ENCODE measurements at regions not wholly inside any gene's neighbourhood (a gene's known extent, or its start where the extent isn't known, plus 50 kb on each side); places are given as distances from the start of the nearest gene placed in this dataset.
A peak's percentile ranks its signal among the peaks of the same experiment; 100 is the strongest.

GRCh38 chr7:22589641-22590201 is 89.7 kb upstream of the STEAP1B start:
- FAIRE-seq (no peak), DNase-seq (ENCODE audit: low spot score) (no peak)

DNA sequence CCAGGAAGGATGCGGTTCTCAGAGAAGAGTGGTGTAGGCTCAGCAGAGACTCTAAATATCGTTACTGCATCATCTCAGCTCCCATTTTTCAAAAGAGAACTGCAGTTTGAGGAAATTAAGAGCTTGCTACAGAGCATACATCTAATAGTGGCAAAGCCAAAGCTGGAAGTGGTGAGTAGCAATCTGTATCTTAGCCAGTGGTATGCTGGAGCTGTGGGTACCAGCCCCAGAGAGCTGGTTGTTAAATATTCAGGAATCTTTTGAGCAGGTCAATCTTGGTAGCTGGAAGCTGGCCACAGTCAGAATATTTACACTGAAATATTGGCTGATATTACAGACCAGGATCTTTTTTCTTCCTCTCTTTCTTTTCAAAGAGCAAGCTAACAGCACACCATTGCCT is 88.4 kb upstream of the STEAP1B start:
- DNase-seq (ENCODE audit: low spot score) (no peak), FAIRE-seq (no peak)

DNA sequence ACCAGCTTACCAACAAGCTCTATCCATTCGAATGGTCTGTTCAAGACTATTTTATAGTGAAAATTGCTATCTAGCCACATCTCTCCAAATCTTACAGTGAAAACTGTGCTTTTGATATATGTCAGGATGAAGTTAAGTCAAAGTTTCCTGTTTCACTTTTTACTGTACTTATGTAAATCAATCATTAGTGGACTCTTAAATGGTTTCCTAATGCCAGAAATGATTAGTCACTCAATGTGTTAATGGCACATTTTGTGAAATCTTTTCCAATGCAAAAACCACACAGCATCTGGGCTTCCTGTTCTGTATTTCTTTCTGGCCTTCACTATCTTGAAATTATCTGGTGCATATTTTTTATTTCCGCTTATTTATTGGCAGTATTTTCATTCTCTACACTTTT is 87.3 kb upstream of the STEAP1B start:
- FAIRE-seq (no peak), DNase-seq (ENCODE audit: low spot score) (no peak)

DNA sequence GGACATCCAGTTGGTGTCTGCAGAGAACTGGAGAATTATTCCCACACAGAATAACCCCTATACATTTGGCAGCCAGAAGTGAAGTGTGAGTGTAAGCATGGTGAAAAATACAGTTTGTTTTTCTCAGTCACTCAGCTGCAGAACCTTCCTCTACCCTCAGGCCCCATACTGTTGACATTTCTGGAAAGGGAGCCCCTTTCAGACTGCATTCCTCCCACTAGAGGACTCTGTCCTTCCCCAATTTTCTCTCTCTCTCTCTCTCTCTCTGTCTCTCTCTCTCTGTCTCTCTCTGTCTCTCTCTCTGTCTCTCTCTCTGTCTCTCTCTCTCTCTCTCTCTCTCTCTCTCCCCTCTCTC is 86.8 kb upstream of the STEAP1B start:
- no peak for FAIRE-seq
- no peak for DNase-seq (ENCODE audit: low spot score)

DNA sequence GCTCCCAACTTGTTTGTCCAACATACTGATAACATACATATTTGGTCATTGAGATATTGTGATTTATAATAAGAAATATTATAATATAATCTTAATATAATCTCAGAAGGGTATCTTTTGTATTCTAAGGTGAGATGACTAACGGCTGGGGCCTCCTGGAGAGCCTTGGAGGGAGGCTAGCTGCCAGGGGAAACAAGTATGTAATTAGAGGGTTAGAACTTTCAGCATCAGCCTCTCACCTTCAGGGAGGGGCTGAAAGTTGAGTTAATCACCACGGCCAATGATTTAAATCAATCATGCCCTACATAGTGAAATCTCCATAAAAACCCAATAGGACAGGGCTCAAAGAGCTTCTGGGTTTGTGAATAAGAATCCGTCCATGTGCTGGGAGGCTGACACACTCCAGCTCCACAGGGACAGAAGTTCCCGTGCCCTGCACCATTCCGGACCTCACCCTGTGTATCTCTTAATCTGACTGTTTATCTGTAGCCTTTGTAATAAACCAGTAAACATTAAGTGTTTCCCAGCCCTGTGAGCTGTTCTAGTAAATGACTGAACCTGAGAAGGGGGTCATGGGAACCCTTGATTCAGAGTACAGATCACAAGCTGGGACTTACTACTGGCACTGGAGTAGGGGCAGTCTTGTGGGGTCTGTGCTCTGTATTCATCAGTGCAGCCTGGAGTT is 86.3 kb upstream of the STEAP1B start:
- no peak for DNase-seq (ENCODE audit: low spot score)
- FAIRE-seq, result no peak

GRCh38 chr7:22584179-22584578 is 84.2 kb upstream of the STEAP1B start:
- no peak for DNase-seq (ENCODE audit: low spot score)
- no peak for FAIRE-seq

- peak; percentile 80 for FAIRE-seq
These were observed 83.1 kb upstream of the STEAP1B start for GRCh38 chr7:22582863-22583622.

DNA sequence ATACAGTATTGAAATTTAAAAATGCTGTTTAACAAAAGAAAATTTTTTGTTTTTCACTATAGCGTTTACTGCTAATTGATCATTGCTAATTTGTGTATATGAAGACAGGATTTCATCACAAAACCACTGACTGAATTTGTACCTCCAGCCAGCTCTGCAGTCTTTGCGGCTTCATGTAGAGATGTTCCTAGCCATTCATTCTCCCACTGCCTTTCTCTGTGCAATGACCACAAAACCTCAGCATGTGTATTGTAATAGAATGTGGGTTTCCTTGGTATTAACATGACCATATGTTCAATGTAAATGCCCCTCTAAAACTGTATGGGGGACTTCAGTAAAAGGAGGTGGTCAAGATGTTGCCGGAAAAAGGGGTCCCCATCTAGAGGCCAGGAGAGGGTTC is 81.1 kb upstream of the STEAP1B start:
- FAIRE-seq (no peak), DNase-seq (ENCODE audit: low spot score) (no peak)

More at GRCh38 chr7:22582863-22583622, 83.1 kb upstream of the STEAP1B start:
- peak; percentile 78 for DNase-seq (ENCODE audit: low spot score)

DNA sequence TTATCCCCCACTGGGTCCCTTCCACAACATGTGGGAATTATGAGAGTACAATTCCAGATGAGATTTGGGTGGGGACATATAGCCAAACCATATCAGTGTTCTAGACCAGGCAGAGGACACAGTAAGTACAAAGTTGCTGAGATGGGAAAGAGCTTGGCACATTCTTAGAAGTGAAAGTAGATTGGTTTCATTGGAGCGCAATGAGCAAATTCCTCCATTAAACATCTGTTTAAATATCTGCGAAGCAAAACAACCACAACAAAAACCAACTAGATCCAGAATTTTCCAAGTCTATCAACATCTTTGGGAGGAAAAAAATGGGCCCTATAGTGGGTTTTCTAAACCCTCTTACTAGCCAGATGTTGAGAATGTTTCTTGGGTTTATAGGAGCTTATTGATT is 80.0 kb upstream of the STEAP1B start:
- no peak for DNase-seq (ENCODE audit: low spot score)

GRCh38 chr7:22578007-22578733 is 78.2 kb upstream of the STEAP1B start:
- FAIRE-seq (no peak), DNase-seq (ENCODE audit: low spot score) (no peak)

More for the DNA sequence above, 80.0 kb upstream of the STEAP1B start:
- FAIRE-seq, result no peak

DNA sequence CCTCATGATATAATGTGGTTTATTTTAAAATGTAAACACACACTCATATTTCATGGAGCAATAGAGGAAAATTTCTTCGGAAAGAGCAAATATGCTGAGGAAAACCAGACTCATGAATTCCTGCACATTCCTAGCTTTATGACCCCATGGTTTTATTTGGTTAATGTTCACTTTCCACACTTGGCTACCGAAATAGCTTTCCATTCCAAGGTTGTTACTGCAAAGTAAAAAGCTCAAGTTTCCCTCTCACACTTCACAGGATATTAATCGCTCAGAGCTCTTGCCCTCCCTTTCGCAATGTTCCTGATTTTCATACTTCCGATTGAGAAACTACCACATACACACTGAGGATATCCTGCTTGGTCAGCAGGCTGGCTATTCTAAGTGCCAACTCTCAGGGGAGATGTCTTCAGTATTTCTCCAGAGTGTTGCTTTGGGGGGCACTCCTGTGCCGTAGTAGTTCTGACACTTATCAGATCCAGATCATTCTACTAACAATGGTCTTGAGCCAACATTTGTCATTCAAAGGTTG is 77.5 kb upstream of the STEAP1B start:
- no peak for DNase-seq (ENCODE audit: low spot score)
- FAIRE-seq, result no peak

GRCh38 chr7:22576612-22577469 is 76.9 kb upstream of the STEAP1B start:
- FAIRE-seq (no peak), DNase-seq (ENCODE audit: low spot score) (no peak)

- FAIRE-seq (no peak), DNase-seq (ENCODE audit: low spot score) (no peak)
These were observed 74.9 kb upstream of the STEAP1B start for GRCh38 chr7:22574754-22575520.

DNA sequence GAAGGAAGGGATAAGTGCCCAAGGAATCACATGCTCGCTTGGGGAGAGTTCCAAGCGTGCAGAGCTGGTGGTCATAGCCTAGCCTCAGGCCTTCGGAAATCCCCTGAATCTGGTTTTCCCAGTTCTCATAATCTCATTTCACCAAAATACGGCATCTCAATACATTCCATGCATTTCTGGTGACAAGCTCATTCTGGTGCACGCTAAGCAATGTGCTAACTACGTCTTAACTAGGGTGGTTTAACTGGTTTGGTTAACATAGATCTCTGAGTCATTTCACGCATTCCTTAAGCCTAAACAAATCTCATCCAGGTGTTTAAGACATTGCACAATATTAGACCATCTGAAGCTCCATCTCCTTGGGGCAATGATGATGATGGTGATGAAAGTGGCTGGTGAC is 72.9 kb upstream of the STEAP1B start:
- no peak for DNase-seq (ENCODE audit: low spot score)
- no peak for FAIRE-seq

- DNase-seq (ENCODE audit: low spot score), result no peak
- FAIRE-seq, result no peak
These were observed 72.3 kb upstream of the STEAP1B start for GRCh38 chr7:22572292-22572691.

DNA sequence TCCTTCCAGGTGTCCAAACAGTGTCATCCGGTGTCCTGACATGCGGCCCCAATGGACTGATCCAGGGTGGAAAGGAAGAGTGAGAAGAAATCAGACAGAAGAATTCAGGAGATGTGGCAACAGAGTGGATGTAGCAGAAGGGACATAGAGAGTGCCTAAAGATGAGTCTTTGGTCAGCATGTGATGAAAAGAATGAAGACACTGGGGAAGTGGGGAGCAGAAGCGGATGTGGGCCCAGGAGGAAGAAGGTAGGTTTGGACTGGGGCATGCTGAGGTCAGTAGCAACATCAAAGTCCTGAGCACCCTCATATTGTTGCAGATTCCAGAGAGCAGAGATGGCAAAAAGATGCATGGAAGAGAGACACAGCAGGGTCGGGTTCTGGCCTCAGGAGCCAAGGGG is 71.8 kb upstream of the STEAP1B start:
- DNase-seq (ENCODE audit: low spot score) (no peak), FAIRE-seq (no peak)

GRCh38 chr7:22569586-22570321 is 69.8 kb upstream of the STEAP1B start:
- FAIRE-seq, result no peak
- no peak for DNase-seq (ENCODE audit: low spot score)

DNA sequence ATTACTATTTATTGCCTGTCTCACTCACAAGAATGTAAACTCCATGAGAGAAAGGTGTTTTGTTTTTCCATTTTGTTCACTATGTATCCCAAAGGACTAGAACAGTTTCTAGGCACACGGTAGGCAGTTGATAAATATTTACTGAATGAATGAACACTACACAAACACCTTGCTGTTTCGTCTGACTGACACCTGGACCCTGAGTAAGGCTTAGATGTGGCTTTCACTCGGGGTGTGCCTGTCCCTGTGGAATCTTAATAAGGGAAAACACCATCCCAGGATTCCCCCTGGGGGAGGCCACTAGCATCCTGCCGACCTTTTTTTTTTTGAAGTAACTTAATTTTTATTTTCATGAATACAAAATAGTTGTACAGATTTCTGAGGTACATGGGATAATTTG is 66.6 kb upstream of the STEAP1B start:
- DNase-seq (ENCODE audit: low spot score) (no peak), FAIRE-seq (no peak)

DNA sequence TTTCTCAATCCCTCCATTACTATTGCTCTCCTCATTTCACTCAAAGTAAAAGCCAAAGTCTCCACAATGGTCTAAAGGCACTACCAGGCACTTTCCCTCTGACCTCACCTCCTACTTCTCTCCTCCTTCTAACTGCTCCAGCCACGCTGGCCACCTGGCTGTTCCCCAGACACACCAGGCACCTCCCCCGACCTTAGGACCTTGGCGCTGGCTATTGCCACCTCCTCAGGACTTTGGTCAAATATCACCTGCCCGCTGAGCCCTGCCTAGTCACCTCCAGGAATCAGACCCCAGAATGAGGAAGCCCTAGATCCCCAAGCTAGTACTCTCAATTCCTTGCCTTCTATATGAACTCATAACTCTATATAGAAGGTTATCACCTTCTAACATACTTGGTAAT is 66.2 kb upstream of the STEAP1B start:
- FAIRE-seq, result no peak

More for the DNA sequence above, 66.2 kb upstream of the STEAP1B start:
- no peak for DNase-seq (ENCODE audit: low spot score)
